ENCODE measurements at regions not wholly inside any gene's neighbourhood (a gene's known extent, or its start where the extent isn't known, plus 50 kb on each side); places are given as distances from the start of the nearest gene placed in this dataset.
A peak's percentile ranks its signal among the peaks of the same experiment; 100 is the strongest.

DNA sequence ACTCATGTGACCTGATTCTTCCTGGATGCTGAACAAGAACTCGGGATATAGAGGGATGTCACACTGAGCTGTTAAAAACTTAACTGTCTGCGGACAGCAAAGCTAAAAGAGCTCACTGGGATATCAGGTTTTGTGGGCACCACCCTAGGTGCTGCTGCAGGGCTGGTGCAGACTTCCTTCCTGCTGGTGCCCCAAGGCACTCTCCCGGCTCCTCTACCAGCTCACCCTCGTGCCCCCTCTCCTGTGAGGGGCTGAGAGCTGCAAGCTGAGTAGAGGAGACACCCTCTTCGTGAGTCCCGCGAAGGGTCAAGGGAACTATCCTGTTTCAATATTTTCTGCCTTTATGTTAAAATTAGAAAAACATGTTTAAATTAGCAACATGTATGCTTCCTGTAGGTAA is 1475.7 kb downstream of the EFNB2 start:
- H3K36me3 ChIP-seq (ENCODE audit: insufficient read depth, low read length) = no peaks in the 10 kb centered on the region
- TF ChIP-seq EZH2 (IDR thresholded peaks at IDR 0.05; ENCODE audit: borderline replicate concordance, low read depth, low read length, severe bottlenecking) = no peak
- TF ChIP-seq, protein P1, sequence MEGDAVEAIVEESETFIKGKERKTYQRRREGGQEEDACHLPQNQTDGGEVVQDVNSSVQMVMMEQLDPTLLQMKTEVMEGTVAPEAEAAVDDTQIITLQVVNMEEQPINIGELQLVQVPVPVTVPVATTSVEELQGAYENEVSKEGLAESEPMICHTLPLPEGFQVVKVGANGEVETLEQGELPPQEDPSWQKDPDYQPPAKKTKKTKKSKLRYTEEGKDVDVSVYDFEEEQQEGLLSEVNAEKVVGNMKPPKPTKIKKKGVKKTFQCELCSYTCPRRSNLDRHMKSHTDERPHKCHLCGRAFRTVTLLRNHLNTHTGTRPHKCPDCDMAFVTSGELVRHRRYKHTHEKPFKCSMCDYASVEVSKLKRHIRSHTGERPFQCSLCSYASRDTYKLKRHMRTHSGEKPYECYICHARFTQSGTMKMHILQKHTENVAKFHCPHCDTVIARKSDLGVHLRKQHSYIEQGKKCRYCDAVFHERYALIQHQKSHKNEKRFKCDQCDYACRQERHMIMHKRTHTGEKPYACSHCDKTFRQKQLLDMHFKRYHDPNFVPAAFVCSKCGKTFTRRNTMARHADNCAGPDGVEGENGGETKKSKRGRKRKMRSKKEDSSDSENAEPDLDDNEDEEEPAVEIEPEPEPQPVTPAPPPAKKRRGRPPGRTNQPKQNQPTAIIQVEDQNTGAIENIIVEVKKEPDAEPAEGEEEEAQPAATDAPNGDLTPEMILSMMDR (IDR thresholded peaks at IDR 0.05; ENCODE audit: borderline replicate concordance, extremely low read depth, low read length, poor library complexity, severe bottlenecking) = peak; percentile 24
- H3K4me3 ChIP-seq (ENCODE audit: low read depth in 1 of 2, low read length in 2 of 2) = no peak overlapping the region
- no peaks in the 10 kb centered on the region for H3K27me3 ChIP-seq (ENCODE audit: insufficient read depth, low read length, poor library complexity)
- H2AFZ ChIP-seq (ENCODE audit: low read depth, low read length) = peak overlapping the region; percentile 17; the same call in 1 of the 2 replicates
- H4K20me1 ChIP-seq (ENCODE audit: insufficient read depth, low read length) = no peaks in the 10 kb centered on the region
- DNase-seq (peak; percentile 35), ATAC-seq (ENCODE audit: insufficient read depth, low read depth) (peak; percentile 76)
- H3K9ac ChIP-seq (ENCODE audit: low read depth, low read length) = no peak overlapping the region
- H3K4me2 ChIP-seq (ENCODE audit: insufficient read depth, low read length) = no peak overlapping the region
- H3K4me1 ChIP-seq (ENCODE audit: insufficient read depth, low read length) = peaks cover 8% of the 10 kb centered on the region
- peaks cover 7% of the 10 kb centered on the region for H3K9me3 ChIP-seq (ENCODE audit: insufficient read depth, low read length, severe bottlenecking)
- 0 out of 2 replicates have a peak overlapping the region, but pooled peaks have one; percentile 20 for H3K27ac ChIP-seq (ENCODE audit: low read length)
- no peaks in the 10 kb centered on the region for H3K79me2 ChIP-seq (ENCODE audit: insufficient read depth, low read length)

DNA sequence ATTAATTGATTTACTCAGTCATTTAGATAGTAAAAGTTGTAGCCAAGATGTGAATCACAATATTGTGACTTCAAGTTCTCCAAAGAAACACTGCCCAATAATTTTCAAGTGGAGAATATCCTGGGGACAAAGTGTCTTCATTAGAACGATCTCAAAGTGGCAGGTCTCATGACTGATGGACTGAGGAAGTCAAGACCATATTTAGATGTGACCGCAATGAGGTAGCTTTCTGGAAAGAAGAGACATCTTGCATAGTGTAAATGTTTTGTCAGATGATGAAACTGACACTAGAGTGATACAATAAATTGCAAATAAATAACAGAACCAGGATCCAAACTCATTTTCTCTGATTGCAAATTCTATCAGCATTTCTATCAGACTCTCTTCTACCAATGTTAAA is 1476.9 kb downstream of the EFNB2 start:
- no peak for TF ChIP-seq EZH2 (IDR thresholded peaks at IDR 0.05; ENCODE audit: borderline replicate concordance, low read depth, low read length, severe bottlenecking)
- TF ChIP-seq, protein P1 (IDR thresholded peaks at IDR 0.05; ENCODE audit: borderline replicate concordance, extremely low read depth, low read length, poor library complexity, severe bottlenecking) = no peak
- no peak overlapping the region for H2AFZ ChIP-seq (ENCODE audit: low read depth, low read length)
- H3K9ac ChIP-seq (ENCODE audit: low read depth, low read length) = no peak overlapping the region
- H3K27me3 ChIP-seq (ENCODE audit: insufficient read depth, low read length, poor library complexity) = no peaks in the 10 kb centered on the region
- H3K4me3 ChIP-seq (ENCODE audit: low read depth in 1 of 2, low read length in 2 of 2) = no peak overlapping the region
- no peak overlapping the region for H3K4me2 ChIP-seq (ENCODE audit: insufficient read depth, low read length)
- H3K36me3 ChIP-seq (ENCODE audit: insufficient read depth, low read length) = no peaks in the 10 kb centered on the region
- H3K9me3 ChIP-seq (ENCODE audit: insufficient read depth, low read length, severe bottlenecking) = no peaks in the 10 kb centered on the region
- DNase-seq (no peak), ATAC-seq (ENCODE audit: insufficient read depth, low read depth) (no peak)
- H3K27ac ChIP-seq (ENCODE audit: low read length) = no peak overlapping the region
- H3K4me1 ChIP-seq (ENCODE audit: insufficient read depth, low read length) = peaks cover 8% of the 10 kb centered on the region
- no peaks in the 10 kb centered on the region for H4K20me1 ChIP-seq (ENCODE audit: insufficient read depth, low read length)
- no peaks in the 10 kb centered on the region for H3K79me2 ChIP-seq (ENCODE audit: insufficient read depth, low read length)

DNA sequence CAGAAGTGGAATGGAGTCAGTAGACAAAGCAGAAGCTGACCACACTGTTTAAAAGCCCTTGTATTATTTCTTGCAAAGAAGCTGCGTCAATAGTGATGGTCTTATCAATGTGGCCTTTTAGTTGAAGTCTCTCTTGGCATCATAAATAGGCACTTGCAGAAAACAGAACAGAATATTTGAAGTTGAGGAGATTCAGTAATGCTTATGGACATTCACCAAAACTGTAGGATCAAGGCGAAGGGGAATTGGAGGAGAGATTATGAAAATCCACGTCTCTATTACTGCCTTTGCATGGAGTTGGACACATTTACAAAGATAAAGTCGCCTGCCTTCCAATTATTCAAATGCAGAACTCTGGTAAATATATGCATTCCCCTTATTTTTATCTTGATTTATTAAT is 1482.8 kb downstream of the EFNB2 start:
- DNase-seq = no peak
- H4K20me1 ChIP-seq (ENCODE audit: insufficient read depth, low read length) = no peaks in the 10 kb centered on the region
- no peak overlapping the region for H3K4me3 ChIP-seq (ENCODE audit: low read depth in 1 of 2, low read length in 2 of 2)
- TF ChIP-seq, protein P1 (IDR thresholded peaks at IDR 0.05; ENCODE audit: borderline replicate concordance, extremely low read depth, low read length, poor library complexity, severe bottlenecking) = no peak
- TF ChIP-seq EZH2 (IDR thresholded peaks at IDR 0.05; ENCODE audit: borderline replicate concordance, low read depth, low read length, severe bottlenecking) = no peak
- no peak overlapping the region for H2AFZ ChIP-seq (ENCODE audit: low read depth, low read length)
- H3K27ac ChIP-seq (ENCODE audit: low read length) = no peak overlapping the region
- H3K9ac ChIP-seq (ENCODE audit: low read depth, low read length) = no peak overlapping the region
- no peaks in the 10 kb centered on the region for H3K27me3 ChIP-seq (ENCODE audit: insufficient read depth, low read length, poor library complexity)
- H3K79me2 ChIP-seq (ENCODE audit: insufficient read depth, low read length) = no peaks in the 10 kb centered on the region
- H3K4me1 ChIP-seq (ENCODE audit: insufficient read depth, low read length) = peaks cover 28% of the 10 kb centered on the region
- no peak overlapping the region for H3K4me2 ChIP-seq (ENCODE audit: insufficient read depth, low read length)
- H3K9me3 ChIP-seq (ENCODE audit: insufficient read depth, low read length, severe bottlenecking) = no peaks in the 10 kb centered on the region
- no peaks in the 10 kb centered on the region for H3K36me3 ChIP-seq (ENCODE audit: insufficient read depth, low read length)
- no peak for ATAC-seq (ENCODE audit: insufficient read depth, low read depth)

DNA sequence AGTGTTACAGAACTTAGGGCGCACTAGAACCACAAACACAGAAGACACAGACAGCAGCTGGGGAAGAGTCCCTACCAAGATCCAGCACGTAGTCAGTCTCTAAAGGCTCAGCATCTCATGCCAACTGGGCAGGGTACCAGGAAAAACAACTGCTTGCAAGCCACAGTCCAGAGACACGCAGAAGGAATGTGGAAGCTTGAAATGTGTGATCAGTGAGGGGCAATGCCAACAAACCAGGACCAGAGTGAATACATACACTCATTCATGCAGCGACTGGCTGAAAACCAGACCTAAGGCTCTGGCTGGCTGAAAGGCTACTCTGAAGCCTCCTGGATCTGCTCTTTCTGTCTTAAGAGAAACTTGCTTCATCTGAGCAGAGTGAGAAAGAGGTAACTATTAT is 1484.8 kb downstream of the EFNB2 start:
- 0 out of 2 replicates have a peak overlapping the region, but pooled peaks have one; percentile 15 for H2AFZ ChIP-seq (ENCODE audit: low read depth, low read length)
- H3K4me3 ChIP-seq (ENCODE audit: low read depth in 1 of 2, low read length in 2 of 2) = no peak overlapping the region
- H3K36me3 ChIP-seq (ENCODE audit: insufficient read depth, low read length) = no peaks in the 10 kb centered on the region
- no peak overlapping the region for H3K27ac ChIP-seq (ENCODE audit: low read length)
- TF ChIP-seq, protein P1 (IDR thresholded peaks at IDR 0.05; ENCODE audit: borderline replicate concordance, extremely low read depth, low read length, poor library complexity, severe bottlenecking) = no peak
- no peak for TF ChIP-seq EZH2 (IDR thresholded peaks at IDR 0.05; ENCODE audit: borderline replicate concordance, low read depth, low read length, severe bottlenecking)
- H3K9ac ChIP-seq (ENCODE audit: low read depth, low read length) = no peak overlapping the region
- no peaks in the 10 kb centered on the region for H4K20me1 ChIP-seq (ENCODE audit: insufficient read depth, low read length)
- no peak for DNase-seq
- no peak for ATAC-seq (ENCODE audit: insufficient read depth, low read depth)
- no peaks in the 10 kb centered on the region for H3K79me2 ChIP-seq (ENCODE audit: insufficient read depth, low read length)
- no peak overlapping the region for H3K4me2 ChIP-seq (ENCODE audit: insufficient read depth, low read length)
- peaks cover 30% of the 10 kb centered on the region for H3K4me1 ChIP-seq (ENCODE audit: insufficient read depth, low read length)
- H3K9me3 ChIP-seq (ENCODE audit: insufficient read depth, low read length, severe bottlenecking) = no peaks in the 10 kb centered on the region
- no peaks in the 10 kb centered on the region for H3K27me3 ChIP-seq (ENCODE audit: insufficient read depth, low read length, poor library complexity)
